ENCODE measurements at regions not wholly inside any gene's neighbourhood (a gene's known extent, or its start where the extent isn't known, plus 50 kb on each side); places are given as distances from the start of the nearest gene placed in this dataset.

GRCh38 chr4:45467157-45467556 lies 656.7 kb downstream of the GABRG1 start:
- TF ChIP-seq CTCF (conservative IDR thresholded peaks at IDR 0.05 in 1 of 2, IDR thresholded peaks at IDR 0.05 in 1 of 2; ENCODE audit: low read depth in 1 of 2, low read length in 2 of 2) (no peak), EZH2 (IDR thresholded peaks at IDR 0.05; ENCODE audit: low read length, missing control alignments) (no peak)

All from fibroblast of lung (primary cell).